Skeletal muscle tissue (tissue), 3 donors: ENCODE measurements at regions not wholly inside any gene's neighbourhood (a gene's known extent, or its start where the extent isn't known, plus 50 kb on each side); places are given as distances from the start of the nearest gene placed in this dataset.
"Not testable (repeated sequence)": the region's sequence is repeated elsewhere in the genome, so short reads cannot be mapped to it uniquely, and the experiment has no call there.

Source experiments
- H3K27ac ChIP-seq: one replicate; pipeline ENCODE4 v1.7.0; 2013; ENCODE audit warnings: mild to moderate bottlenecking, low read depth, low read length, inconsistent platforms
- H3K27me3 ChIP-seq, 3 donors: one replicate each; pipeline ENCODE4 v1.7.0; 2013; ENCODE audit warnings: low read length in 3 of 3; ENCODE audit not compliant: control insufficient read depth in 3 of 3, insufficient read depth in 3 of 3
- H3K36me3 ChIP-seq, 3 donors: one replicate each; pipeline ENCODE4 v1.7.0; 2013; ENCODE audit warnings: low read length in 3 of 3; ENCODE audit not compliant: control insufficient read depth in 3 of 3, insufficient read depth in 3 of 3
- H3K4me1 ChIP-seq, 3 donors: one replicate each; pipeline ENCODE4 v1.7.0; 2013; ENCODE audit warnings: low read length in 3 of 3, mild to moderate bottlenecking in 3 of 3; ENCODE audit not compliant: control insufficient read depth in 3 of 3, insufficient read depth in 3 of 3
- H3K4me3 ChIP-seq, 3 donors: one replicate each; pipeline ENCODE4 v1.7.0; 2013; ENCODE audit warnings: low read length in 3 of 3
- H3K9ac ChIP-seq, 3 donors: one replicate each; pipeline ENCODE4 v1.7.0; 2013; ENCODE audit warnings: low read length in 3 of 3, mild to moderate bottlenecking in 3 of 3, moderate library complexity in 2 of 3, low read depth in 1 of 3
- H3K9me3 ChIP-seq, 3 donors: one replicate each; pipeline ENCODE4 v1.7.0; 2013; ENCODE audit warnings: low read length in 3 of 3; ENCODE audit not compliant: control insufficient read depth in 3 of 3
- donor health status: Osteomylitis.

- no peak overlapping the region for H3K27ac ChIP-seq
- no peaks in the 10 kb centered on the region for H3K4me1 ChIP-seq
- H3K4me3 ChIP-seq = no peak overlapping the region
- no peaks in the 10 kb centered on the region for H3K36me3 ChIP-seq
- H3K27me3 ChIP-seq = peaks cover 28 to 32% (median 30%) of the 10 kb centered on the region in 3 donors
- no peak overlapping the region for H3K9ac ChIP-seq
- peaks cover 0 to 2% (median 0%) of the 10 kb centered on the region in 3 donors for H3K9me3 ChIP-seq
These were observed 65.1 kb upstream of the GJB6 start for GRCh38 chr13:20297181-20297580.

- no peaks in the 10 kb centered on the region for H3K4me1 ChIP-seq
- H3K9me3 ChIP-seq = peaks cover 0 to 2% (median 0%) of the 10 kb centered on the region in 3 donors
- no peak overlapping the region for H3K9ac ChIP-seq
- H3K27me3 ChIP-seq = peaks cover 16 to 20% (median 18%) of the 10 kb centered on the region in 3 donors
- no peak overlapping the region for H3K27ac ChIP-seq
- no peak overlapping the region for H3K4me3 ChIP-seq
- no peaks in the 10 kb centered on the region for H3K36me3 ChIP-seq
These were observed 63.8 kb upstream of the GJB6 start for GRCh38 chr13:20295956-20296355.

GRCh38 chr13:20294497-20294896 lies 62.4 kb upstream of the GJB6 start:
- Histone ChIP-seq H3K36me3 (no peaks in the 10 kb centered on the region), H3K9ac (no peak overlapping the region), H3K4me1 (no peaks in the 10 kb centered on the region), H3K27me3 (peaks cover 5 to 10% (median 9%) of the 10 kb centered on the region in 3 donors), H3K9me3 (peaks cover 0 to 2% (median 0%) of the 10 kb centered on the region in 3 donors), H3K27ac (no peak overlapping the region), H3K4me3 (no peak overlapping the region)

GRCh38 chr13:20292301-20292700 lies 60.2 kb upstream of the GJB6 start:
- not testable (repeated sequence) for H3K4me1 ChIP-seq, H3K27ac ChIP-seq, H3K9me3 ChIP-seq, H3K9ac ChIP-seq, H3K36me3 ChIP-seq, H3K4me3 ChIP-seq, H3K27me3 ChIP-seq

- peaks cover 0 to 2% (median 0%) of the 10 kb centered on the region in 3 donors for H3K9me3 ChIP-seq
- H3K4me3 ChIP-seq = no peak overlapping the region
- no peak overlapping the region for H3K27ac ChIP-seq
- no peaks in the 10 kb centered on the region for H3K36me3 ChIP-seq
- no peak overlapping the region for H3K9ac ChIP-seq
- H3K4me1 ChIP-seq = no peaks in the 10 kb centered on the region
- H3K27me3 ChIP-seq = peaks cover 0 to 4% (median 0%) of the 10 kb centered on the region in 3 donors
These were observed 59.6 kb upstream of the GJB6 start for GRCh38 chr13:20291675-20292074.

- no peaks in the 10 kb centered on the region for H3K36me3 ChIP-seq
- H3K9ac ChIP-seq = no peak overlapping the region
- H3K27me3 ChIP-seq = peaks cover 0 to 2% (median 0%) of the 10 kb centered on the region in 3 donors
- H3K4me1 ChIP-seq = no peaks in the 10 kb centered on the region
- H3K4me3 ChIP-seq = no peak overlapping the region
- peaks cover 0 to 6% (median 0%) of the 10 kb centered on the region in 3 donors for H3K9me3 ChIP-seq
- H3K27ac ChIP-seq = no peak overlapping the region
These were observed 58.9 kb upstream of the GJB6 start for GRCh38 chr13:20291037-20291436.

GRCh38 chr13:20288561-20288960 lies 56.4 kb upstream of the GJB6 start:
- Histone ChIP-seq H3K36me3 (no peaks in the 10 kb centered on the region), H3K4me1 (no peaks in the 10 kb centered on the region), H3K4me3 (no peak overlapping the region), H3K27ac (no peak overlapping the region), H3K9me3 (peaks cover 9 to 22% (median 18%) of the 10 kb centered on the region in 3 donors), H3K27me3 (no peaks in the 10 kb centered on the region), H3K9ac (no peak overlapping the region)

- H3K4me3 ChIP-seq = no peak overlapping the region
- H3K9me3 ChIP-seq = peaks cover 12 to 22% (median 18%) of the 10 kb centered on the region in 3 donors
- no peaks in the 10 kb centered on the region for H3K4me1 ChIP-seq
- H3K27me3 ChIP-seq = no peaks in the 10 kb centered on the region
- H3K9ac ChIP-seq = no peak overlapping the region
- no peaks in the 10 kb centered on the region for H3K36me3 ChIP-seq
- no peak overlapping the region for H3K27ac ChIP-seq
These were observed 55.9 kb upstream of the GJB6 start for GRCh38 chr13:20287976-20288375.

GRCh38 chr13:20285530-20285929 lies 53.4 kb upstream of the GJB6 start:
- H3K27ac ChIP-seq = no peak overlapping the region
- H3K27me3 ChIP-seq = no peaks in the 10 kb centered on the region
- peaks cover 12 to 22% (median 18%) of the 10 kb centered on the region in 3 donors for H3K9me3 ChIP-seq
- peak overlapping the region in 1 of 3 donors; percentile 9 for H3K4me3 ChIP-seq
- no peaks in the 10 kb centered on the region for H3K4me1 ChIP-seq
- H3K36me3 ChIP-seq = no peaks in the 10 kb centered on the region
- H3K9ac ChIP-seq = no peak overlapping the region
